Cerebellar nuclear complex (tissue), 1 donor: ENCODE measurements at regions not wholly inside any gene's neighbourhood (a gene's known extent, or its start where the extent isn't known, plus 50 kb on each side); places are given as distances from the start of the nearest gene placed in this dataset.
A peak's percentile ranks its signal among the peaks of the same experiment; 100 is the strongest.
"Not testable (repeated sequence)": the region's sequence is repeated elsewhere in the genome, so short reads cannot be mapped to it uniquely, and the experiment has no call there.

Experiments used
- DNase-seq, 2 experiments: peaks; one replicate each; lab custom pipeline; 2025; lab: John Stamatoyannopoulos, UW

GRCh38 chr11:13782390-13783075 lies 114.1 kb downstream of the FAR1 start:
- no peak for DNase-seq

- DNase-seq, result no peak
Measured at GRCh38 chr11:13784441-13784840, 116.0 kb downstream of the FAR1 start.

GRCh38 chr11:13784855-13785254 lies 116.4 kb downstream of the FAR1 start:
- DNase-seq, result peak; percentile 45 to 70

- DNase-seq, result no peak
Measured at GRCh38 chr11:13786688-13787087, 118.2 kb downstream of the FAR1 start.

GRCh38 chr11:13797616-13798015 lies 129.1 kb downstream of the FAR1 start:
- DNase-seq, result not testable (repeated sequence)

- no peak for DNase-seq
Measured at GRCh38 chr11:13800901-13801300, 132.4 kb downstream of the FAR1 start.

GRCh38 chr11:13818325-13818724 lies 144.2 kb upstream of the SPON1 start:
- DNase-seq, result no peak

GRCh38 chr11:13826505-13827278 lies 135.8 kb upstream of the SPON1 start:
- no peak for DNase-seq

- DNase-seq, result no peak
Measured at GRCh38 chr11:13831696-13832095, 130.8 kb upstream of the SPON1 start.

- no peak for DNase-seq
Measured at GRCh38 chr11:13834463-13834862, 128.1 kb upstream of the SPON1 start.

GRCh38 chr11:13836666-13837065 lies 125.9 kb upstream of the SPON1 start:
- no peak for DNase-seq

- no peak for DNase-seq
Measured at GRCh38 chr11:13837286-13837685, 125.2 kb upstream of the SPON1 start.

GRCh38 chr11:13841393-13841792 lies 121.1 kb upstream of the SPON1 start:
- DNase-seq, result no peak

GRCh38 chr11:13848031-13848430 lies 114.5 kb upstream of the SPON1 start:
- DNase-seq, result no peak

GRCh38 chr11:13850231-13851005 lies 112.1 kb upstream of the SPON1 start:
- DNase-seq, result no peak

- no peak for DNase-seq
Measured at GRCh38 chr11:13851691-13852090, 110.8 kb upstream of the SPON1 start.

GRCh38 chr11:13852481-13852880 lies 110.0 kb upstream of the SPON1 start:
- no peak for DNase-seq

- DNase-seq, result no peak
Measured at GRCh38 chr11:13857828-13858227, 104.7 kb upstream of the SPON1 start.

GRCh38 chr11:13859892-13860291 lies 102.6 kb upstream of the SPON1 start:
- no peak for DNase-seq

GRCh38 chr11:13861411-13861810 lies 101.1 kb upstream of the SPON1 start:
- no peak for DNase-seq

GRCh38 chr11:13862845-13863392 lies 99.6 kb upstream of the SPON1 start:
- no peak for DNase-seq

GRCh38 chr11:13868710-13869397 lies 93.7 kb upstream of the SPON1 start:
- no peak for DNase-seq
